CD4-positive, alpha-beta T cell treated with Interleukin-17A for 4 hours (primary cell): ENCODE measurements at regions not wholly inside any gene's neighbourhood (a gene's known extent, or its start where the extent isn't known, plus 50 kb on each side); places are given as distances from the start of the nearest gene placed in this dataset.
"Not testable (repeated sequence)": the region's sequence is repeated elsewhere in the genome, so short reads cannot be mapped to it uniquely, and the experiment has no call there.

ENCODE experiments used
- DNase-seq: peaks from one replicate; pipeline ENCODE4 v3.0.0-alpha.2; 2020; ENCODE audit warnings: mixed read lengths

DNA sequence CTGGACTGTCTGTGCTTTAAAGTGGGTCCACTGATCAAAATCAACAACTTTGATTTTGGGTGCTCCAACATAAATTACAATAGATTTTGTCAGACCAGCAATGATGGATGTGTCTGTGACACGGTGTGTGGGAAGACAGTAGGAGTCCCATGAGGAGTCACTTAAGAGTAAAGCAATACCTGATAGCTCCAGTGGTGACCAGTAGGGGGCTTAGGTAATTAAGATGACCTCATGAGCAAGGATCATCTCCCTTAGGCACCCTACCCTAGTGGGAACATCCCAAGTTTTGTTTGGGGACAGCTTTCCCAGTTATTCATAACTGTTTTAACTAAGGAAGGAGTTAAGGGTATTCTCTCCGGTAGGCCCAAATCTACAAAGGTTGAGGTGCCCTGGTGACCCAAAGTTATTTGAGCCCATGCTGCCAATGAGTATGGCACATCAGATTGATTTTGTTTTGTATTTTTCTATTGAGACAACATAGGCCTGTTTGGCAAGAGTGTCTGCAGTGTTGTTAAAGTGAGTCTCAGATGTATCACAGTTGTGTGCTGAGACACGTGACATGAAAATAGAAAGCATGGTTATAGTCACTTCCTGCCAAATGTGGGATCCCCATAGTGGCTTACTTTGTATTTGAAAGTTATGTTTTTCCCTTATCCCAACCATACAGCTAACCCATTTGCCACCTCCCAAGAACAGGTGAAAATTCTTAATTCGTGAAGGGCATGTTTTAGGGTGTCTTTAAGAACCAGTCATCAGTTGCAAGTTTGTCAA lies 1337.6 kb upstream of the SLC39A10 start:
- no peak for DNase-seq

DNA sequence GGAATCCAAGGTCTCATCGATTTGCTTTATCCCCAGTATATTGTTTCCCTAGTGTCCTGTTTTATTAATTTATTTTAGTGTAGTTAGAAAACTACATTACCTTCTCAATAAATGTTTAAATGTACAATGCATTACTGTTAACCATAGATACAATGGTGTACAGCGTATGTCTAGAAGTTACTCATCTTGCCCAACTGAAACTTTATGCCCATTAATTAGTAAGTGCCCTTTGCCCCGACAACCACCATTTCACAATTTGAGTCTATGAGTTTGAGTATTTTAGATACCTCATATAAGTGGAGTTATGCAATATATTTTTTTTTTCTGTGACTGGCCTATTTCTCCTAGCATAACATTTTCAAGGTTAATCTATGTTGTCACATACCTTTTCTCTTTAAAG lies 1343.0 kb upstream of the SLC39A10 start:
- no peak for DNase-seq

DNA sequence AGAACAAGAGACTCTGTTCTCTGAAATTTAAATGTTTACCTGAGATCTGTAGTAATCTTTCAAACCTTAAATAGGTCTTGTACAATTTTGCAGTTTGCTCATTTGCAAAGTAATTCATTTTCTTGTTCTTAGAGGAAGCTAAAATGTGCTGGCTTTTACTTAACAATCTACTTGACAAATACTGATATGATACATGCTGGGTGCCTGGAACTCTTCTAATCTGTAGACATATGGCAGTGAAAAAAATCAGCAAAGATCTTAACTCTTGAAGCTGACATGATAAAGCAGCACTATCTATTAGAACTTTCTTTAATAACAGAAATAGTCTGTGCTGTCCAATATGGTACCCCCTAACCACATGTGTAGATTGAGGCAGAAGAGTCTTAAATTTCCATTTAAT lies 1352.8 kb upstream of the SLC39A10 start:
- DNase-seq, result no peak

DNA sequence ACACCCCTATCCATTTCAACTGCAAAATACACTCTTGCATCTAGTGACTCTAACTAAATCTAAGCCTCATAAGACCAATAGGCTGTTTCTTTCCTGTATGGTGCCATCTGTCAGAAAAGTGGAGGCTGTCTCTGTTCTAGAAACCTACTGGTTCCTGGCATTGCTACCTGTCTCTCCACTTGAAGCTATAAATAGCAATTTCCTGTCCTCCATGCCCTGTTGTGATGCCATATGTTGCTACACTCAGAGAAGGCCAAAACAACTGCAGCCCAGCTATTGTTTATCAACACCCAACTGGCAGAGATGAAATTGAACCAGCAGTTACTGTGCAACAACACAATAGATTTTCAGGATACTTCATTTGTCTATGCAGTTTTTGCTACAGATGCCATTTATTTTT lies 1355.1 kb upstream of the SLC39A10 start:
- no peak for DNase-seq

DNA sequence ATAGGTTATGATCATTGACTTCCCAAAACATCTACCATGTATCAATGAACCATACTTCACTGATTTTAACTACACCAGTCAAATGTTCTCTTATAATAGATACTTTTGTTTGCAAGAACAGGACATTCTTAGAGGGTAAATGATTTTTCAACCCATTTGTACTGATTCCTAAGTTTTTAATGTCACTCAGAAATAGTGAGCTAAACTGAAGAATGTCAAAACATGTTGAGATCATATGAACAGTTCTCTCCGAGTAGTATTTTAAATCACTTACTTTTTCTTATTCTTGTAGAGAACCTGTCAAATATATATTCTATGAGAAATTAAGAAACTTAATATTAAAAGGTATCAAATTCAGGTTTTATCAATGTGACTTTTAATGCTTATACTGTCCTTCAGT lies 1362.9 kb upstream of the SLC39A10 start:
- no peak for DNase-seq

DNA sequence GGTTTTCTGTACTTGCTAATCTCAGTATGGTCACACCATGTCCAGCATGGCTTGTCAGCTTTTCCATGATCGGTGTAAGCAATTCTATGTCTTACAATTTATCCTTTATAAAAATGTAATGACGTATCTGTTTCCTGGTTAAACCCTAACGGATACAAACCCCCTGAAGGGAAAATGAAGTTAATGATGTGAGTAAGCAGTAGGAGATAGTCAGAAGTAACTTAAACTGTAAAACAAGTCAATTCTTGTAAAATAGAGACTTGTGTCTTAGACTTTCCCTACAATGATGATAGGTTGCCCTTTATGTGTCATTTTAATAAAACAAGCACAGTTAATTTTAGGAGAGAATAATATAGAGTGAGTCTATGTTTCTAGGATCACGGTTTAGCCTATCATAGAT lies 1365.9 kb upstream of the SLC39A10 start:
- DNase-seq, result no peak

DNA sequence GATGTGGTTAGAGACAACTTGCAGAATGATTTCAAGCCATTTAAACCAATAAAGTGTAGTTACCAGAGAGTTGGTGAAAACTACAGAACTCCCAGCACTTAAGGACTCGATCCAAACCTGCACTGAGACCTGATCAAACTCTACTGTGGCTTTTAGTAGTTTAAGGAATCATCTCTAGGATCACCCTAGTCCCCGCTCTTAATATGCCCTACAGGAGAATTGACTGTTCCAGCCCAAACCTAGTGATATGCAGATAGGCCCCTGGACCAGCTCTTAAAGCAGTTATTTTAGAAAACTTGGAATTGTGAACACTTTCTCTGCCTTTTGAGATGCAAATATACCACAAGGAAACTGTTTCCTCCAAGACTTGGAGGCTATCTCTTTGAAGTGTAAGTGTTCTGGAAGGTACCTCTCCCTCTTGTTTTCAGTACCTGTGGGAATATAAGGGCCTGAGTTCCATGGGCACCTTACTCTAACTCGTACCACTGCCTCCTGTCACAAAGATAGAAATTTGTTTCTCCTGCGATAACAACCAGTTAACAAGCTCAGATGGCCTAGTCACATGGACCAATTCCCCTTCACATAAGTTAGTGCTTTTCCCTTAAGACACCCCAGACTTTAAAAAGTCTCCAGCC lies 1367.2 kb upstream of the SLC39A10 start:
- DNase-seq, result no peak

DNA sequence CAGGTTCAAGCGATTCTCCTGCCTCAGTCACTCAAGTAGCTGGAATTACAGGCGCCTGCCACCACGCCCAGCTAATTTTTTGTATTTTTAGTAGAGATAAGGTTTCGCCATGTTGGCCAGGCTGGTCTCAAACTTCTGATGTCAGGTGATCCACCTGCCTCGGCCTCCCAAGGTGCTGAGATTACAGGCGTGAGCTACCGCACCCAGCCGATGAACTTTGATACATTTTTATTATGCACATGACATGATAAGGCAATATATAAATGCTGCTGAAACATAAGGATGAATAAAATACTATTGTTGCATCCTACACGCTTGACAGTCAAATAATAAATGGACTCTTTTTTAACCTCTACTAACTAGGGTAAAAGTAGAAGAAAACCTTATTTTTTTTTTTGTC lies 1380.4 kb upstream of the SLC39A10 start:
- DNase-seq, result not testable (repeated sequence)

DNA sequence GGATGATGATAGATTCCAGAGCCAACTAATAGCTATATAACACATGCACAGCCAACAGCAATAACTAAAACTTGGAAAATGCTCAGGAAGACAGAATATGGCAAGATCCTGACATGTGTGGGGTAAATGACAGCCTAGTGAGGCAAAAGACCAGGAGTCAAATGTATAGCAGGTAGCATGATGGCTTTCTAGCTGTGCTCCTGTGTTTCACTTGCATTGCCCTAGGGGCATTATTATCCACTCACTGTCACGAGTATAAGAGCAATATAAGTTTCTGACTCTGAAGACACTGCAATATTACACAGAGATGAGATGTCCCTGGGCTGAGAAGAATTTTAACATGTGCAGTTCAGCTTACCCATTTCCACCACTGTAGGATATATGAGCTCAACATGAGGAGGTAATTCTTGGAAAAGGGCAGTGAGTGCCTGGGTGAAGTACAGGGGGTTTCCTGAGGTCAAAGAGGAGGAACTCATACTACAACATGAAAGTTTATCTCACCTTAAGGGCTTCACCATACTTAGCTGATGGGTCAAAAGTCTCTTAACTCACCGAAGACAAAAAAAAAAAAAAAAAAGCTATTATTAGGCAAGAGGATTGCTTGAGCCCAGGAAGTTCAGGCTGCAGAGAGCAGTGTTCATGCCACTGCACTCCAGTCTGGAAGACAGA lies 1385.6 kb upstream of the SLC39A10 start:
- no peak for DNase-seq

DNA sequence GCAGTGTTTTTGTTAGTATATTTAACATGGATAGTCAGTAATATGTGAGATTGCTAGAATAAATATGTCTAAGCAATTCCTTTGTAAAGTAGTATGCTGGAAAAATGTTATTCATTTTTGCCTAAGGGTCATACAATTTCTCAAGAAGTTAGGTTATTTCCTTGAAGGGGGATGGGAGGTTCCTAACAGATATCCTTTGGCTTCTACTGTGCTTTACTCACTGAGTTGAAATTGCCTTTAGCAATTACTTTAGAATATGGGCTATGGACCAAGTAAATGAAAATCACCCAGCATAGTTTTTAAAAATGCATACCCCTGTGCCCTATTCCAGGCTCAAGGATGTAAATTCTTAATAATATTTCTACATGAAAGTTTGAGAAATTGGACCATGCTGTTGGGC lies 1386.4 kb upstream of the SLC39A10 start:
- DNase-seq, result no peak

DNA sequence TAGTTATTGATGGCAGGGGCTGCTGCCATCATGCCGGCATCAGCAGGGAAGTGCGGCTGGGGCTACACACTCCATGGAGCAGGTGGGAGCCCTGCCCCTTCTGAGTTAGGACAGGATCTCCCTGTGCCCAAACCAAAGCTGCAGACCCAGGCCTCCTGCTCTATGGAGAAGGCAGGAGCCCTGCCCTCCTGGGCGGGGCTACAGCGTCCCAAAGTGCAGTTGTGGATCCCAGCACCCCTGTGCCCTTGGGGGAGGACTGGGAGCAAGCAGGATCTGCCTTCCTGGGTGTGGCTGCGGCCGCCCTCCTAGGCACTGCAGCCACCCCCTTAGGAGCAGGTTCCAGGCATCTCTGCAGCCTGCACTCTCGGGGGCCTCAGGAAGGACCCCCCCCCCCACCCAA lies 1392.4 kb upstream of the SLC39A10 start:
- no peak for DNase-seq

DNA sequence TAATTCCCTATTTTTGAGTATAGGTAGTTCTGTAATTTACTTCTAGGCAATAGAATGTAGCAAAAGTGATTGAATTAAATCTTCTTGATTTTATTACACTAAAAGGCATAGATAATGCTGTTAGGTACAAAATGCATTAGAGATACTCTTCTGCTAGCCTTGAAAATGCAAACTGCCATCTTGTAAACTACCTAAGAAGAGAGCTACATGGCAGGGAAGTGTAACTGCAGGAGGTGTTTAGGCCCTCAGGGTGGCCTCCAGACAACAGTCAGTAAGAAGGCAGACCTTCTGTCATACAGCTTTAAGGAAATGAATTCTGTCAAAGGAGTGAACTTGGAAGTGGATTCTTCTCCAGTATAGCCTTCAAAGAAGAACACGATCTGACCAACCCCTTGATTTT lies 1396.8 kb upstream of the SLC39A10 start:
- no peak for DNase-seq

DNA sequence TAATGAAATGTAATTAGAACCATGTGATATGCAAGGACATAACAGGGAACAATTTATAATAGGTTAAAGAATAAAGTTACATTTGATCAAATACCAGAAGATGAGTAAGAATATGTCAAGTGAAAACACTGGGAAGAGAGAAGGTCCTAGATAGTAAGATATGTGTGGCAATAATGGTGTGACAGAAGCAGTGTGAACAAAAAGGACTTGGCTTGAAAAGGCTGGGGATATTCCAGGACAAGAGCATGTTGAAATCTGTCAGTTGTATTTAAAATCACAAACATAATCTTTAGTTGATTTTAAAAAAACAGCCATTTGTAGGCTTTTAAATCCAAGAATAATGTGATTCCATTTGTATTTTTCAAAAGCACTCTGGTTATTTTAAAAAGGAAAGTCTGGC lies 1399.9 kb upstream of the SLC39A10 start:
- DNase-seq, result no peak

DNA sequence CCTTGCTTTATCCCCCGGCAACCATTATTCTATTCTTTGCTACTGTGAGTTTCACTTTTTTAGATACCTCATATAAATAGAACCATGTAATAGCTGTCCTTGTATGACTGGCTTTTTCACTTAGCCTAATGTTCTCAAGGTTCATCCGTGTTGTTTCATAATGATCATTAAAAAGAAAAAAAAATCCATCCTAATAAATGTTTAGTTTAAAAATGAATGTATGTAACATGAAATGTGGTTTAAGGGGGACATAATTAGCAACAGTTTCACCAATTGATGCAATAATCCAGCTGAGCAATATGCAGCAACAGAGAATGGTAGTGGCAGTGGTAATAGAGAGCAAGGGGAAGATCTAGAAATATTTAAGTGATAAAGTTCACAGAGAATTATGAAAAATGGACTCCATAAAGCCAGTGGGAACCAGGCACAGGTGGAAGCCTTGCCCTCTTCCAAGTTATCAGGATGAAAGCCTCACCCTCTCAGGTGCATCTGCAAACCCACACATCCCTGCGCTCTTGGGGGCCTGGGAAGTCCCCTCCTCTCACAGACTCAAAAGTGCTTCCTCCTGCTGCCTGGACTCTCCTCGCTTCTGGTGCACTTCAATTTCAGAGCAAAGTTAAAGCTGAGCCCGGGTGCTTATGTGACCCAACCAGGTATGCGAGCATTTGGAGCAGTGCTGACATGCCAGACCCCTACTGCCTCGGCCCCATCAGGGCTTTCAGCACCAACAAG lies 1403.3 kb upstream of the SLC39A10 start:
- DNase-seq, result no peak

DNA sequence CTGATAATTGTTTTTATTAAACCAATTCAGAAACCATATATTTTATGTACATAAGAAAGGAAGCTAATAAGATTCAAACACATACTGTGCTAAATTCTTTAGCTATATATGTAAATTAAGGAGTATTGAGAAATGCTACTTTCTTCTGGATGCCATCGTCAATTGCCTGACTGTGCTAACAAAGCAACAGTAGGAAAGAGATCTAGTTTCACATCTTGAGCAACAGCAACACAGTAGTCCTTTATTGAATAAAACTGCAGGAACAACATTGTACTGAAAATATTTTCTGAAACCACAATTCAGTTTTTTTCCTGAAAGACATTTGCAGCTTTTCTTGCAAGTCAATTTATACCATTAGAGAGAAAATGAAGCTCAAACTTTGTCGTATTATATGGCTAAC lies 1404.9 kb upstream of the SLC39A10 start:
- no peak for DNase-seq

DNA sequence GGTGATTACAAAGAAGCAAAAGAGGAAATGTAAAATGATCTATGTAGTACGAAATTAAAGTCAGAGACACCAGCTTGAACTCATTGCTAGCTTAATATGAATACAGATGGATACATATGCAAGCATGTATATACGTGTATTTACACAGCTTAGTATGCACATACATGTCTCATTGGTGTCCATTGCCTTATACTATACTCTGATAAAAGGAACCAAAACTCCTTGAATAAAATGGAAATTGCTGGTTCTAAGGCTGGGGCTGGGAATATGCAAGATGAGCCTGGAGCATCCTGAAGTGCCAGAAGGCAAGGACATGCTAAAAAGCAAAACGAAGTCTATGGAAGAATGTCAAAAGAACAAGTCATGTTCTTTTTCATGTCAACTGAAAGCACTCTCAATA lies 1424.4 kb upstream of the SLC39A10 start:
- no peak for DNase-seq

DNA sequence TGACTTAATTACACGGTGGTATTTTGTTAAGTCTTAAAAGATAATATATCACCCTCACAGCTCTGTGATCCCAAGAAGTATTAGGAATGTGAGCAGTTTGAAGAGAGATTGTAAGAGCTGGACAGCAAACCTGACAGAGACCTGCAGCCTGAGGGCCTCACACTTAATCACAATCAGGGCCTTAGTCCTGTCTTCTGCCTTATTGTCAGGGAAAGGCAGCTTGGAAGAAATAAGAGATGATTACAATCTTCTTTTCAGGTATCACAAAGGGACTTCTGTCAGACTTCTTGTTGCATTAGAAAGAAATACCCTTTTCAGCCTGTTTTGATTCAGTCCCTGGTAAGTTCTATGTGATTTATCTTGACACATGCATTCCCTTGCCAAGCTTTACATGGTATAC lies 1433.8 kb upstream of the SLC39A10 start:
- DNase-seq, result no peak

DNA sequence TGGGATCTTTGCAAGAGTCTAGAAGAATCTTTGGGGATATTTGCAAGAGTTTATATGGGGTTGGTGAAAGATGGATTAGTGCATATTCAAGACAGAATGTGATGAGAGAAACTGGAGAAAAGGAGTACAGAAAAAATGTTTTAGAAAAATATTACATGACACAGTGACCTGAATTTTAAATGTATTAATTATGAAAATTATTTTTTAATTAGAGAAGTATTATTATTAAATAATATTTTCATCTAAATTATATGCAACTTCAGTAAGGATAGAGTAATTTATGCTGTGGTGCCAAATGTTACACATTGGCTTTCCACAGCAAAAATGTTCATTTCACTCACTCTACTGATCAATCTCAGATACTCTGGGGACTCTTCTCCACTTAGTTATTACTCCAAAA lies 1442.8 kb upstream of the SLC39A10 start:
- no peak for DNase-seq

DNA sequence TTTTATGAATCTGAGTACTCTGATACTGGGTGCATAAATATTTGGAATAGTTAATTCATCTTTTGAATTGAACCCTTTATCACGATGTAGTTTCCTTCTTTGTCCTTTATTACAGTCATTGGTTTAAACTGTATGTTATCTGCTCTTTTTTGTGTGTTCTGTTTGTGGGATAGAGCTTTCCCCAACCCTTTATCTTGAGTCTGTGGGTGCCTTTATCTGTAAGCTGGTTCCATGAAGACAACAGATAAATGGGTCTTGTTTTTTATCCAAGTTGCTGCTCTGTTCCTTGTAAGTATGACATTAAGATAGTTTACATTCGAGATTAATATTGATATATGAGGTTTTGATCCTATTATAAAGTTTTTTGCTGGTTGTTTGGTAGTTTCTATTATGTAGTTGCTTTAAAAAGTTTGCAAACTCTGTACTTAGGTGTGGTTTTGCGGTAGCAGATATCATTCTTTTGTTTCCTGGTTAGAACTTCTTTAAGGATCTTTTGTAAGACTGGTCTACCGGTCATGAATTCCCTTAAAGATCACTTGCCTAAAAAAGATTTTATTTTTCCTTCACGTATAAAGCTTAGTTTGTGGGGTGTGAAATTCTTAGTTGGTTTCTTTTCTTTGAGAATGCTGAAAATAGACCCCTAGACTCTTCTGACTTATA lies 1451.3 kb upstream of the SLC39A10 start:
- no peak for DNase-seq

DNA sequence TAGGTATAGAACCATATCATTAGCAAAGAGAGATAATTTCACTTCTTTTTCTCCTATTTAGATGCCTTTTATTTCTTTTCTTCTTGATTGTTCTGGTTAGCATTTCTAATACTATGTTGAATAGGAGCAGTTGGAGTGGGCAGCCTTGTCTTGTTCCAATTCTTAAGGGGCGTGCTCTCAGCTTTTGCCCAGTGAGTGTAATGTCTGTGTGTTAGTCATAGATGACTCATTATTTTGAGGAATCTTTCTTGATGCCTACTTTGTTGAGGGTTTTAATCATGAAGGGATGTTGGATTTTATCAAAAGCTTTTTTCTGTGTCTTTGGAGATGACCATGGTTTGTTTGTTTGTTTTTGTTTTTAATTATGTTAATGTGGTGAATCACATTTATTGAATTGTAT lies 1453.1 kb upstream of the SLC39A10 start:
- DNase-seq, result no peak

DNA sequence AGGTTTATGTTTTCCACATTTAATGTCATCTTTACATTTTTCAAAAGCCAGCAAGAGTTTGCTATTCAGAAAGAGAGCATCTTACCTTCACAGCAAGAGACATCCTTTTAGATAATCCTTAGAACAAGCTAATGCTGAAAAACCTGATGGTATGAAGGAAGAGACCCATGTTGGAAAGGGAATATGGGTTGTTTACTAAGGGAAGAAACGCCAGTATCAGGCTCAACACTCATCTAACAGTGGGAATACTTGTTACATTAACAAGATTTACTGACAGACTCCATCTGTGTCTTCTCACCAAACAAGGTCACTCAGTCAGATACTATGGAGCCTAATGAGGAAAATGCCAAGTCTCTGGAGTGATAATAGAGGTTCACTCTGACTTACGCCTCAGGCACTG lies 1474.1 kb upstream of the SLC39A10 start:
- DNase-seq, result no peak

DNA sequence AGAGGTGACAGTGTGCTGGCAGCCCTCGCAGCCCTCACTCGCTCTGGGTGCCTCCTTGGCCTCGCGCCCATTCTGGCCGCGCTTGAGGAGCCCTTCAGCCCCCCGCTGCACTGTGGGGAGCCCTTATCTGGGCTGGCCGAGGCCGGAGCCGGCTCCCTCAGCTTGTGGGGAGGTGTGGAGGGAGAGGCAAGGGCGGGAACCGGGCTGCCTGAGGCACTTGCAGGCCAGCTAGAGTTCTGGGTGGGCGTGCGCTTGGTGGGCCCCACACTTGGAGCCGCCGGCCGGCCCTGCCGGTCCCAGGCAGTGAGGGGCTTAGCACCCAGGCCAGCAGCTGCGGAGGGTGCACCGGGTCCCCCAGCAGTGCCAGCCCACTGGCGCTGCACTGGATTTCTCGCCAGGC lies 1480.9 kb upstream of the SLC39A10 start:
- no peak for DNase-seq

DNA sequence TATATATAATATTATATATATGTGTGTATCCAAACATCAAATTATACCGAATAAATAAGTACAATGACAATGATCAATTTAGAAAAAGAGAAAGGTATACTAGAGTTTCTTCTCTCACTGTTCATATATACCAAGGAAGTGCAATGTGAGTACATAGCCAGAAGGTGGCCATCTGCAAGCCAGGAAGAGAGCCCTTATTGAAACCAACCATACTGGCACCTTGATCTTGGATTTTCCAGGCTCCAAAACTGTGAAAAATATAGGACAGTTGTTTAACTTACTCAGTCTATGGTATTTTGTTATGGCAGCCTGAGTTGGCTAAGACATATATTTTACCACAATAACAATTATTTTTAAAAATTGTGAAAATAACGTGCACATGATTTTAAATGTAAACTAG lies 1490.2 kb upstream of the SLC39A10 start:
- no peak for DNase-seq
